ENCODE measurements at regions not wholly inside any gene's neighbourhood (a gene's known extent, or its start where the extent isn't known, plus 50 kb on each side); places are given as distances from the start of the nearest gene placed in this dataset.
"Not testable (repeated sequence)": the region's sequence is repeated elsewhere in the genome, so short reads cannot be mapped to it uniquely, and the experiment has no call there.

- no peaks in the 10 kb centered on the region for H3K4me1 Mint-ChIP-seq (ENCODE audit: low read depth)
- no peaks in the 10 kb centered on the region for H3K27me3 Mint-ChIP-seq
- H3K27ac Mint-ChIP-seq = no peak overlapping the region
- no peaks in the 10 kb centered on the region for H3K36me3 Mint-ChIP-seq (ENCODE audit: low read depth)
- no peak overlapping the region for H3K4me3 Mint-ChIP-seq
- peaks cover 3% of the 10 kb centered on the region for H3K9me3 Mint-ChIP-seq
Observed at GRCh38 chr12:87202189-87202588, 827.0 kb downstream of the C12orf50 start.

GRCh38 chr12:87201598-87201997 is 827.6 kb downstream of the C12orf50 start:
- H3K36me3 Mint-ChIP-seq (ENCODE audit: low read depth) = no peaks in the 10 kb centered on the region
- no peaks in the 10 kb centered on the region for H3K27me3 Mint-ChIP-seq
- no peak overlapping the region for H3K27ac Mint-ChIP-seq
- H3K4me3 Mint-ChIP-seq = no peak overlapping the region
- H3K9me3 Mint-ChIP-seq = peaks cover 3% of the 10 kb centered on the region
- H3K4me1 Mint-ChIP-seq (ENCODE audit: low read depth) = no peaks in the 10 kb centered on the region

GRCh38 chr12:87200289-87200979 is 828.8 kb downstream of the C12orf50 start:
- H3K4me1 Mint-ChIP-seq (ENCODE audit: low read depth) = no peaks in the 10 kb centered on the region
- H3K27me3 Mint-ChIP-seq = no peaks in the 10 kb centered on the region
- no peaks in the 10 kb centered on the region for H3K36me3 Mint-ChIP-seq (ENCODE audit: low read depth)
- no peak overlapping the region for H3K4me3 Mint-ChIP-seq
- peaks cover 3% of the 10 kb centered on the region for H3K9me3 Mint-ChIP-seq
- no peak overlapping the region for H3K27ac Mint-ChIP-seq

- Mint-ChIP-seq H3K9me3 (peaks cover 3% of the 10 kb centered on the region), H3K4me3 (no peak overlapping the region), H3K27ac (no peak overlapping the region), H3K36me3 (ENCODE audit: low read depth) (no peaks in the 10 kb centered on the region), H3K4me1 (ENCODE audit: low read depth) (no peaks in the 10 kb centered on the region), H3K27me3 (no peaks in the 10 kb centered on the region)
Observed at GRCh38 chr12:87198181-87198580, 831.0 kb downstream of the C12orf50 start.

- no peaks in the 10 kb centered on the region for H3K4me1 Mint-ChIP-seq (ENCODE audit: low read depth)
Observed at GRCh38 chr12:87196321-87196720, 832.9 kb downstream of the C12orf50 start.

GRCh38 chr12:87194389-87194788 is 834.8 kb downstream of the C12orf50 start:
- H3K4me1 Mint-ChIP-seq (ENCODE audit: low read depth) = not testable (repeated sequence)

More at GRCh38 chr12:87196321-87196720, 832.9 kb downstream of the C12orf50 start:
- peaks cover 3% of the 10 kb centered on the region for H3K9me3 Mint-ChIP-seq
- no peaks in the 10 kb centered on the region for H3K27me3 Mint-ChIP-seq
- no peak overlapping the region for H3K4me3 Mint-ChIP-seq
- H3K27ac Mint-ChIP-seq = no peak overlapping the region
- H3K36me3 Mint-ChIP-seq (ENCODE audit: low read depth) = no peaks in the 10 kb centered on the region

GRCh38 chr12:87185367-87185766 is 843.8 kb downstream of the C12orf50 start:
- H3K4me3 Mint-ChIP-seq = no peak overlapping the region
- no peaks in the 10 kb centered on the region for H3K27me3 Mint-ChIP-seq
- H3K4me1 Mint-ChIP-seq (ENCODE audit: low read depth) = no peaks in the 10 kb centered on the region
- peaks cover 4% of the 10 kb centered on the region for H3K9me3 Mint-ChIP-seq
- H3K36me3 Mint-ChIP-seq (ENCODE audit: low read depth) = no peaks in the 10 kb centered on the region
- H3K27ac Mint-ChIP-seq = no peak overlapping the region

More at GRCh38 chr12:87194389-87194788, 834.8 kb downstream of the C12orf50 start:
- not testable (repeated sequence) for H3K27ac Mint-ChIP-seq; H3K36me3 Mint-ChIP-seq (ENCODE audit: low read depth); H3K9me3 Mint-ChIP-seq; H3K4me3 Mint-ChIP-seq; H3K27me3 Mint-ChIP-seq

GRCh38 chr12:87182696-87183233 is 846.4 kb downstream of the C12orf50 start:
- H3K27me3 Mint-ChIP-seq = no peaks in the 10 kb centered on the region
- peaks cover 4% of the 10 kb centered on the region for H3K9me3 Mint-ChIP-seq
- no peaks in the 10 kb centered on the region for H3K36me3 Mint-ChIP-seq (ENCODE audit: low read depth)
- H3K4me3 Mint-ChIP-seq = no peak overlapping the region
- H3K27ac Mint-ChIP-seq = no peak overlapping the region
- no peaks in the 10 kb centered on the region for H3K4me1 Mint-ChIP-seq (ENCODE audit: low read depth)

GRCh38 chr12:87171356-87171755 is 857.8 kb downstream of the C12orf50 start:
- no peaks in the 10 kb centered on the region for H3K36me3 Mint-ChIP-seq (ENCODE audit: low read depth)
- no peak overlapping the region for H3K27ac Mint-ChIP-seq
- no peaks in the 10 kb centered on the region for H3K4me1 Mint-ChIP-seq (ENCODE audit: low read depth)
- H3K9me3 Mint-ChIP-seq = peaks cover 35% of the 10 kb centered on the region
- H3K27me3 Mint-ChIP-seq = no peaks in the 10 kb centered on the region
- H3K4me3 Mint-ChIP-seq = no peak overlapping the region

GRCh38 chr12:87169010-87169409 is 860.2 kb downstream of the C12orf50 start:
- no peaks in the 10 kb centered on the region for H3K27me3 Mint-ChIP-seq
- peaks cover 23% of the 10 kb centered on the region for H3K9me3 Mint-ChIP-seq
- H3K27ac Mint-ChIP-seq = no peak overlapping the region
- H3K36me3 Mint-ChIP-seq (ENCODE audit: low read depth) = no peaks in the 10 kb centered on the region
- no peak overlapping the region for H3K4me3 Mint-ChIP-seq
- no peaks in the 10 kb centered on the region for H3K4me1 Mint-ChIP-seq (ENCODE audit: low read depth)

- Mint-ChIP-seq H3K4me3 (no peak overlapping the region), H3K4me1 (ENCODE audit: low read depth) (no peaks in the 10 kb centered on the region), H3K27ac (no peak overlapping the region), H3K36me3 (ENCODE audit: low read depth) (no peaks in the 10 kb centered on the region), H3K27me3 (no peaks in the 10 kb centered on the region), H3K9me3 (peaks cover 5% of the 10 kb centered on the region)
Observed at GRCh38 chr12:87165733-87166375, 863.3 kb downstream of the C12orf50 start.

GRCh38 chr12:87163122-87163521 is 866.1 kb downstream of the C12orf50 start:
- no peaks in the 10 kb centered on the region for H3K4me1 Mint-ChIP-seq (ENCODE audit: low read depth)
- no peak overlapping the region for H3K27ac Mint-ChIP-seq
- H3K27me3 Mint-ChIP-seq = no peaks in the 10 kb centered on the region
- no peak overlapping the region for H3K4me3 Mint-ChIP-seq
- no peaks in the 10 kb centered on the region for H3K36me3 Mint-ChIP-seq (ENCODE audit: low read depth)
- no peaks in the 10 kb centered on the region for H3K9me3 Mint-ChIP-seq

GRCh38 chr12:87160848-87161601 is 868.2 kb downstream of the C12orf50 start:
- Mint-ChIP-seq H3K36me3 (ENCODE audit: low read depth) (no peaks in the 10 kb centered on the region), H3K4me1 (ENCODE audit: low read depth) (no peaks in the 10 kb centered on the region), H3K27ac (no peak overlapping the region), H3K27me3 (no peaks in the 10 kb centered on the region), H3K9me3 (no peaks in the 10 kb centered on the region), H3K4me3 (no peak overlapping the region)

- Mint-ChIP-seq H3K27ac (no peak overlapping the region), H3K4me3 (no peak overlapping the region), H3K27me3 (no peaks in the 10 kb centered on the region), H3K9me3 (no peaks in the 10 kb centered on the region), H3K4me1 (ENCODE audit: low read depth) (no peaks in the 10 kb centered on the region), H3K36me3 (ENCODE audit: low read depth) (no peaks in the 10 kb centered on the region)
Observed at GRCh38 chr12:87157791-87158190, 871.4 kb downstream of the C12orf50 start.

GRCh38 chr12:87155621-87156020 is 873.6 kb downstream of the C12orf50 start:
- no peaks in the 10 kb centered on the region for H3K36me3 Mint-ChIP-seq (ENCODE audit: low read depth)
- H3K4me1 Mint-ChIP-seq (ENCODE audit: low read depth) = no peaks in the 10 kb centered on the region
- H3K9me3 Mint-ChIP-seq = peaks cover 4% of the 10 kb centered on the region
- no peak overlapping the region for H3K27ac Mint-ChIP-seq
- no peak overlapping the region for H3K4me3 Mint-ChIP-seq
- H3K27me3 Mint-ChIP-seq = no peaks in the 10 kb centered on the region
